ENCODE measurements at regions not wholly inside any gene's neighbourhood (a gene's known extent, or its start where the extent isn't known, plus 50 kb on each side); places are given as distances from the start of the nearest gene placed in this dataset.

DNA sequence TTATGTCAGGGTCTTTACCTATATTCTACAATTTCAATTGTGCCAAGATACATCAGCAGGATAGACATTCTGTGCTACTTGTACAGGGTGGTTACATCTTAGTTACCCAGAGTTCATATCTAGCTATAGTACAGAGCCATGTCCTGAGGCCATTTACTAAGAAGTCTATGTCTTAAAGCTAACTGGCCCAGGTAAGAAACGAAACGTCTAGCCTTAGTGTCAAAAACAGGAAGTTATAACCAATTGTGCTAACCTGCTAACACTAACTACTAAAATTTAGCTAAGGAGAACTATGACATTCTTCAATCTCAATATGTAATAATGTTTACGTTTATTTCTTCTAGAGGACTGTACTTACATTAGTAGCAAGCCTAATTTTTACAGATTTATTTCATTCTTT, 717.2 kb upstream of the UBE2E2 start:
- no peak for TF ChIP-seq ZBTB33 (IDR thresholded peaks at IDR 0.05; ENCODE audit: extremely low read depth, insufficient replicate concordance, low read length)
- TF ChIP-seq, protein P1, sequence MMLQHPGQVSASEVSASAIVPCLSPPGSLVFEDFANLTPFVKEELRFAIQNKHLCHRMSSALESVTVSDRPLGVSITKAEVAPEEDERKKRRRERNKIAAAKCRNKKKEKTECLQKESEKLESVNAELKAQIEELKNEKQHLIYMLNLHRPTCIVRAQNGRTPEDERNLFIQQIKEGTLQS (IDR thresholded peaks at IDR 0.05), result no peak
- TF ChIP-seq CTCF (IDR thresholded peaks at IDR 0.05 in 2 of 3, conservative IDR thresholded peaks at IDR 0.05 in 1 of 3; ENCODE audit: borderline replicate concordance in 1 of 3, insufficient read depth in 1 of 3, low read depth in 2 of 3, low read length in 2 of 3), result no peak
- TF ChIP-seq EZH2 (IDR thresholded peaks at IDR 0.05), result no peak
- TF ChIP-seq ZFX (IDR thresholded peaks at IDR 0.05), result no peak
- no peak for TF ChIP-seq POLR2AphosphoS5 (IDR thresholded peaks at IDR 0.05; ENCODE audit: low read depth, low read length)
